PC-3 (cell line): ENCODE measurements at regions not wholly inside any gene's neighbourhood (a gene's known extent, or its start where the extent isn't known, plus 50 kb on each side); places are given as distances from the start of the nearest gene placed in this dataset.

ENCODE experiments used
- CTCF ChIP-seq: fragments of 300-600 bp; sonication (generic); conservative IDR thresholded peaks from 2 replicates; pipeline ENCODE4 v1.5.1; 2017; ENCODE audit warnings: antibody characterized with exemption, low read depth, mild to moderate bottlenecking, low read length
- EZH2 ChIP-seq: fragments of 300-600 bp; sonication (generic); IDR thresholded peaks from one replicate; pipeline ENCODE4 v1.6.1; 2017; ENCODE audit warnings: antibody characterized with exemption, mild to moderate bottlenecking, low read length; ENCODE audit not compliant: unreplicated experiment
- EZH2phosphoT487 ChIP-seq: fragments of 300-600 bp; sonication (generic); IDR thresholded peaks from 2 replicates; pipeline ENCODE4 v1.6.1; 2018; ENCODE audit warnings: mild to moderate bottlenecking, antibody characterized with exemption, low read length, borderline replicate concordance

- TF ChIP-seq CTCF (no peak), EZH2 (no peak), EZH2phosphoT487 (no peak)
Measured at GRCh38 chr4:141812158-141812557, 175.8 kb downstream of the IL15 start.
